ENCODE measurements at regions not wholly inside any gene's neighbourhood (a gene's known extent, or its start where the extent isn't known, plus 50 kb on each side); places are given as distances from the start of the nearest gene placed in this dataset.

DNA sequence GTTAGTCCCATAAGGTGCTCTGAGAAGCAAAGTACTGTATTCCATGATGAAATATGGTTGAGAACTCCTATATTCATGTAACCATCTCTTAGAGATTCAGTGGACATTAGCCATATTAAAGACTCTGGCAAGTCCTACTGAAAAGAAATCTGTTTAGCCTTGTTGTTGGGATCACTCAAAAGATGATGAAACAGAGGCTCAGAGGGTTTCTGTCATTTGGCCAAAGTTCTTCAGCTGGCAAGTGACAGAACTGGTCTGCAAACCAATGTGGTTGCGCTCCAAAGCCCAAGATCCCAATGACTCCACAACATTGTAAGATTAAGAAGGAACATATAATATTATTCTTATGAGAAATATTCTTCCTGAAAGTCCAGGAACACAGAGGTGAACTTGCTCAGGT lies 462.9 kb downstream of the ACTL7B start:
- H3K4me1 ChIP-seq, result no peaks in the 10 kb centered on the region
- no peaks in the 10 kb centered on the region for H3K36me3 ChIP-seq
- DNase-seq, result no peak
- no peaks in the 10 kb centered on the region for H3K27me3 ChIP-seq
- no peak overlapping the region for H3K27ac ChIP-seq
- 89 to 100% (median 96%) methylated on average over 1 of the region's 1 CpG for WGBS, 5 donors
- peaks cover 0 to 5% (median 0%) of the 10 kb centered on the region in 4 donors for H3K9me3 ChIP-seq
- TF ChIP-seq POLR2A (IDR thresholded peaks at IDR 0.05) (no peak), EP300 (IDR thresholded peaks at IDR 0.05) (no peak), POLR2AphosphoS5 (IDR thresholded peaks at IDR 0.05) (no peak)
- TF ChIP-seq, protein P1, sequence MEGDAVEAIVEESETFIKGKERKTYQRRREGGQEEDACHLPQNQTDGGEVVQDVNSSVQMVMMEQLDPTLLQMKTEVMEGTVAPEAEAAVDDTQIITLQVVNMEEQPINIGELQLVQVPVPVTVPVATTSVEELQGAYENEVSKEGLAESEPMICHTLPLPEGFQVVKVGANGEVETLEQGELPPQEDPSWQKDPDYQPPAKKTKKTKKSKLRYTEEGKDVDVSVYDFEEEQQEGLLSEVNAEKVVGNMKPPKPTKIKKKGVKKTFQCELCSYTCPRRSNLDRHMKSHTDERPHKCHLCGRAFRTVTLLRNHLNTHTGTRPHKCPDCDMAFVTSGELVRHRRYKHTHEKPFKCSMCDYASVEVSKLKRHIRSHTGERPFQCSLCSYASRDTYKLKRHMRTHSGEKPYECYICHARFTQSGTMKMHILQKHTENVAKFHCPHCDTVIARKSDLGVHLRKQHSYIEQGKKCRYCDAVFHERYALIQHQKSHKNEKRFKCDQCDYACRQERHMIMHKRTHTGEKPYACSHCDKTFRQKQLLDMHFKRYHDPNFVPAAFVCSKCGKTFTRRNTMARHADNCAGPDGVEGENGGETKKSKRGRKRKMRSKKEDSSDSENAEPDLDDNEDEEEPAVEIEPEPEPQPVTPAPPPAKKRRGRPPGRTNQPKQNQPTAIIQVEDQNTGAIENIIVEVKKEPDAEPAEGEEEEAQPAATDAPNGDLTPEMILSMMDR (IDR thresholded peaks at IDR 0.05), result no peak
- intact Hi-C loops (cut with DNase I; ENCODE audit: low total_unique reads), result no loop called here
- H3K4me3 ChIP-seq, result no peak overlapping the region

DNA sequence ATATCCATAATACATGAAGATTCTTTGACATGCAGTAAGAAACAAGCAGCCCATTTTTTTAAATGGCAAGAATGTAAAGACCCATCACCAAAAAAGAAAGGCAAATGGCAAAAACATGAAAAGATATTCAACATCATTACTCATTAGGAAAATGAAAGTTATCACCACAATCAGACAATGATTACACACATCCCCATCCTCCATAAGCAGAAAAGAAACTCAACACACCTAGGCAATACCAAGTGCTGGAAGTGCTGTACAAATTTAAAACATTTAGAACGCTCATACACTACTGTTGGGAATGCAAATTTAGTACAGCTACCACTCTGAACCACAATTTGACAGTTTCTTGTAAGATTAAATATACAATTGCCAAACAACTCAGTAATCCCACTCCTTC lies 466.7 kb downstream of the ACTL7B start:
- Histone ChIP-seq H3K4me1 (no peaks in the 10 kb centered on the region), H3K9me3 (no peaks in the 10 kb centered on the region), H3K36me3 (no peaks in the 10 kb centered on the region), H3K4me3 (no peak overlapping the region), H3K27ac (no peak overlapping the region), H3K27me3 (no peaks in the 10 kb centered on the region)
- no peak for DNase-seq
- intact Hi-C loops (cut with DNase I; ENCODE audit: low total_unique reads), result no loop called here
- TF ChIP-seq, protein P1 (IDR thresholded peaks at IDR 0.05), result no peak
- TF ChIP-seq POLR2AphosphoS5 (IDR thresholded peaks at IDR 0.05) (no peak), EP300 (IDR thresholded peaks at IDR 0.05) (no peak), POLR2A (IDR thresholded peaks at IDR 0.05) (no peak)
- 71 to 87% (median 81%) methylated on average over 1 of the region's 1 CpG for WGBS, 5 donors

DNA sequence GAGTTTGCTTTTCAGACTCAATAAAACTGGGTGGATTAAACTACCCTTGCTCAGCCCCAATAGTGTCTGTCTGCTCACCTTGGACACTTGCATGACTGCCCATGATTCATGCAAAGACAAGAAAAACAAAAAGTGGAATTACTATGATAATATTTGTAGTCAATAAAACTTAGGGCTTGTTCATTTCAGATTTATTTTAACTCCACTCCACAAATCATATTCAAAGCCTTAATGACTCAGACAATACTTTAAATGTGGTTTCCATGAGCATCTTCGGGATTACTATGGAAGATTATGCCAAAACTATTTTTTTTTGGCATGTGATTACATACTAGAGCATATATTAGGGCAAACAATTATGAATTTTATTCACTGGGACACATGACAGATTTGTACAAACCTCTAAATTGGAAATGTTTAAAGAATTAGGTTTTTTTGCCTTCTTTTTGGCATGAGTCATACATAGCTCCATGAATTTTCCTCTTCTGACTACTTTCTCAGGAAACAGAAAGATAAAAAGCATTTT lies 468.9 kb downstream of the ACTL7B start:
- TF ChIP-seq POLR2AphosphoS5 (IDR thresholded peaks at IDR 0.05) (no peak), POLR2A (IDR thresholded peaks at IDR 0.05) (no peak), EP300 (IDR thresholded peaks at IDR 0.05) (no peak)
- TF ChIP-seq, protein P1 (IDR thresholded peaks at IDR 0.05), result no peak
- H3K9me3 ChIP-seq, result no peaks in the 10 kb centered on the region
- 69 to 84% (median 71%) methylated on average over 1 of the region's 1 CpG for WGBS, 5 donors

DNA sequence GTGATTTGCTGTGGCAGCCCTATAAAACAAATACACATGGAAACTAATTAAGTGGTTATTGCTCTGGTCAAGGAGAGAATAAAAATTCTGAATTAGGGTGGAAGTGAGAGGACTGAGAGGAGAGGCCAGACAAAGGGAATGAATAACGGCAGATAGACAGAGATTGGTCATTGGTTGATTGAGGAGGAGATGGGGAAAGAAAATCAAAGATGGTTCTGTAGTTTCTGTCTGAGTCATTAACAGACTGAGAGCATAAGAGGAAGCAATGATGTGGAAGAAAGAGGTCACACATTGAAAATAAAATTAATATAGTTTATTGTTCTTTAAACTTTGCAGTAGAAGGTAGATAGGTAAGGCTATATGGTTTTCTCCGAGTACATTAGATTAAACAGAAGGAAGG lies 469.8 kb downstream of the ACTL7B start:
- no peaks in the 10 kb centered on the region for H3K9me3 ChIP-seq
- WGBS, 5 donors, result 82 to 96% (median 91%) methylated on average over 2 of the region's 2 CpGs

More for the DNA sequence above, 468.9 kb downstream of the ACTL7B start:
- Histone ChIP-seq H3K27ac (no peak overlapping the region), H3K27me3 (no peaks in the 10 kb centered on the region), H3K4me3 (no peak overlapping the region), H3K4me1 (no peaks in the 10 kb centered on the region), H3K36me3 (no peaks in the 10 kb centered on the region)
- peak in 1 of 2 donors; percentile 26 for DNase-seq
- intact Hi-C loops (cut with DNase I; ENCODE audit: low total_unique reads), result no loop called here

More for the DNA sequence above, 469.8 kb downstream of the ACTL7B start:
- DNase-seq, result no peak
- no peaks in the 10 kb centered on the region for H3K4me1 ChIP-seq
- no peaks in the 10 kb centered on the region for H3K27me3 ChIP-seq
- intact Hi-C loops (cut with DNase I; ENCODE audit: low total_unique reads), result no loop called here
- no peak overlapping the region for H3K4me3 ChIP-seq
- no peak for TF ChIP-seq POLR2AphosphoS5 (IDR thresholded peaks at IDR 0.05)
- TF ChIP-seq, protein P1 (IDR thresholded peaks at IDR 0.05), result no peak
- no peak for TF ChIP-seq POLR2A (IDR thresholded peaks at IDR 0.05)
- no peak for TF ChIP-seq EP300 (IDR thresholded peaks at IDR 0.05)
- H3K36me3 ChIP-seq, result no peaks in the 10 kb centered on the region
- no peak overlapping the region for H3K27ac ChIP-seq
